HG03135 (cell line): ENCODE measurements at regions not wholly inside any gene's neighbourhood (a gene's known extent, or its start where the extent isn't known, plus 50 kb on each side); places are given as distances from the start of the nearest gene placed in this dataset.
"Not testable (repeated sequence)": the region's sequence is repeated elsewhere in the genome, so short reads cannot be mapped to it uniquely, and the experiment has no call there.

Source experiments
- ATAC-seq: cut with Tn5 transposase; IDR thresholded peaks from one replicate; pipeline ENCODE4 v1.9.1; 2021; ENCODE audit warnings: mild to moderate bottlenecking, moderate library complexity; ENCODE audit not compliant: unreplicated experiment

DNA sequence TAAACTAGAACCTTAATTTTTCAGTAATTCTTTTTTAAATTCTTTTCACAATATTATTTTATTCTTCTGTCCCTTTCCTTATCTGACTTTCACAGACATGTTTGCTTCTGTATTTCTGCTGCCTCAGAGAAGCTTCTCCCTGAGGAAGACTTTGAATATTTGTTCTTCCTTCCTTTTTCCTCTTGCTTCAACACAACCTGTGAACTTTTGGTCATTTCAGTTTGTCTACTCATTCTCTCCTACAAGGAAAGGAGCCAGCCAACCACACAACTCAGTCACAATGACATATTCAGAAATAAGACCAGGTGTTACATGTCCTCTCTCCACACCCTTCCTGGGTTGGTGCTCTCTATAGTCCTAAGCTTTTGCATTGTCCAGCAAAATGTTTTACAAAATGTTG is 310.4 kb downstream of the TFAP2B start:
- no peak for ATAC-seq

- ATAC-seq = no peak
Observed at GRCh38 chr6:51137777-51138176, 319.1 kb downstream of the TFAP2B start.

- no peak for ATAC-seq
Observed at GRCh38 chr6:51139950-51140385, 321.3 kb downstream of the TFAP2B start.

GRCh38 chr6:51141080-51141479 is 322.4 kb downstream of the TFAP2B start:
- ATAC-seq = no peak

GRCh38 chr6:51147756-51148155 is 329.1 kb downstream of the TFAP2B start:
- ATAC-seq = no peak

- no peak for ATAC-seq
Observed at GRCh38 chr6:51152594-51152993, 333.9 kb downstream of the TFAP2B start.

GRCh38 chr6:51153109-51153508 is 334.4 kb downstream of the TFAP2B start:
- ATAC-seq = no peak

- not testable (repeated sequence) for ATAC-seq
Observed at GRCh38 chr6:51154925-51155324, 336.3 kb downstream of the TFAP2B start.

DNA sequence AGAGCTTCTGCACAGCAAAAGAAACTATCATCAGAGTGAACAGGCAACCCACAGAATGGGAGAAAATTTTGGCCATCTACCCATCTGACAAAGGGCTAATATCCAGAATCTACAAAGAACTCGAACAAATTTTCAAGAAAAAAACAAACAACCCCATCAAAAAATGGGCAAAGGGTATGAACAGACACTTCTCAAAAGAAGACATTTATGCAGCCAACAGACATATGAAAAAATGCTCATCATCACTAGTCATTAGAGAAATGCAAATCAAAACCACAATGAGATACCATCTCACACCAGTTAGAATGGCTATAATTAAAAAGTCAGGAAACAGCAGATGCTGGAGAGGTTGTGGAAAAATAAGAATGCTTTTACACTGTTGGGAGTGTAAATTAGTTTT is 340.6 kb downstream of the TFAP2B start:
- not testable (repeated sequence) for ATAC-seq

DNA sequence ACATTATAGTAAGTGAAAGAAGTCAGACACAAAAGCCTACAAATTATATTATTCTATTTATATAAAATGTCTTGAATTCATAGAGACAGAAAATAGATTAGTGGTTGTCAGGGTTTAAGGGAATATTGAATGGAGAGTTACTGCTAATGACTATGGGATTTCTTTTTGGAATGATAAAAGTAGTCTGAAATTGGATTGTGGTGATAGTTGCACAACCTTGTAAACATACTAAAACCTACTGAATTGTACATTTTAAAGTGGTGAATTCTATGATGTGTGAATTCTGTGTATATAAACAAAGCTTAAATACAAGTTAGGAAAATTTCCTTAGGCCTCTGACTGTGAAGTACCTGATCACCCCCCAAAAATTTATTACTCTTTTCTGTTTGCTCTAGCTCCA is 343.1 kb downstream of the TFAP2B start:
- ATAC-seq = no peak

- no peak for ATAC-seq
Observed at GRCh38 chr6:51163843-51164529, 345.3 kb downstream of the TFAP2B start.

DNA sequence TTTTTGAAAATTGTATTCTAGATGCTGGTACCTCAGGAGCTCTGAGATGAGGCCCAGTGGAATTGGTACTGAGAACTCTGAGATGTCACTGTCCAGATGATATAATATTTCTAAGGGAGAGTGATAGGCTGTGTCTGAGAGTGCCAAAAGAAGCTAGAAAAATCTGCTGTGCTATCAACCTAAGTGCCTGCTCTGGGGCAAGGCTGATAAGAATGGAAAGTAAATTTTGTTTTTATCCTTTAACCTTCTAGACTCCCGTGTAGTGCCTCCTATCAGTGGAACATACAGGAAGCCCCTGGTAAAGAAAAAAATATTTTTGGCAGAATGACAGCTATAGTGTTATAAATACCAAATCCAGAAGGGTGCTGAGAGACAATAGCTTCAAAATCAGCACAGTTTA is 348.2 kb downstream of the TFAP2B start:
- no peak for ATAC-seq

- ATAC-seq = no peak
Observed at GRCh38 chr6:51167468-51167867, 348.8 kb downstream of the TFAP2B start.

DNA sequence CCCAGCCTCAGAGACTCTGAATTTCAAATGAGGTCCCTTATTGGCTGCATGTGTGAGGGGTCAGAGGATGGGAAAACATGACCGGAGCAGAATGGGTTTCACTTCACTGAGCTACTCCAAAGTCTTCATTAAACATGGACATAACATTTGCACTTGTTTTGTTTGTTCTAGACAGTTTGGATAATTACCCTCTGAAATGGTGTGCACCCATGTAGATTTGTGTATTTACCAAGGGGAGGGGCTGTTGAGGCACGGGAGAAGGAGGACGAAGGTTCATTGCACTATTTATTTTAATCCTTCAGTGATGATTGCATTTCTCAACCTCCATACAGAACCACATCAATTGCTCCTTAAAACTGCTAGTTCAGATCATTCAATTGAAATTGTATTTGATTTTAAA is 364.2 kb downstream of the TFAP2B start:
- ATAC-seq = no peak

DNA sequence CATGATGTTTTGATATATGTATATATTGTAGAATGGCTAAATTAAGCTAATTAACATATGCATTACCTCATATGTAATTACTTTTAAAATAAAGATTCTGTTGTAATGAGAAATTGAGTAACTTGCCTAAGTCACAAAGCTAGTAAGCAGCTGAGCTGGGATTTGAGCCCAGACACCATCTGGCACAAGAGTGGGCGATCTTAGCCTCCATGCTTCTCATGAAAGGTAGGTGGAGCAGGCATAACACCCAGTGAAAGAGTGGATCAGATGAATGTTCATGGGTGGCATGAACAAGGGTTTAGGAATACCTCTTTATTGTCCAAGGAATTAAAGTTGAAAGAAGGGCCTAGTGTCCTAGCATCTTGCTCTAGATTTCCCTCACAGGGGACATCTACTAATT is 365.4 kb downstream of the TFAP2B start:
- no peak for ATAC-seq

- ATAC-seq = not testable (repeated sequence)
Observed at GRCh38 chr6:51193163-51193562, 374.5 kb downstream of the TFAP2B start.

DNA sequence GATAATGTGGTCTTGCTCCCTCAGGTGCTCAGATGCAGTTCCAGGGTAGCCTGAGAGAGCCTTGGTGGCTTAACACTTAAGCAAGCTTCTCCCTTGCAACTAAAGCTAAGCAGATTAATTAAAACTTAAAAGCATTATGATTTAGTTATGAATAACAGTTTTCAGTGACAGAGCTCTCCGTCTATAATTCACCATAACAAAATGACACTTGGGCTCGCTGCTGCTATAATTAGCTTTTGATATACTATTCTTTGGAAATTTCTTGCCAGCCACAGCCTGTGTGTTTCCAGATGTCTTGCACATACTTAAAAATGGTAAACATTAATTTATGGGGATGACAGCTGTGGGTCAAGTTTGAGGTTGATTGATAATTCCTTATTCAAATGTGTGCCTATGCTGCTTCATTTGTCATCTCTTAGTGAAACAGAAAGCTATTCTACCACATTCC is 380.5 kb downstream of the TFAP2B start:
- peak; percentile 67 for ATAC-seq

GRCh38 chr6:51199733-51200260 is 381.1 kb downstream of the TFAP2B start:
- no peak for ATAC-seq

DNA sequence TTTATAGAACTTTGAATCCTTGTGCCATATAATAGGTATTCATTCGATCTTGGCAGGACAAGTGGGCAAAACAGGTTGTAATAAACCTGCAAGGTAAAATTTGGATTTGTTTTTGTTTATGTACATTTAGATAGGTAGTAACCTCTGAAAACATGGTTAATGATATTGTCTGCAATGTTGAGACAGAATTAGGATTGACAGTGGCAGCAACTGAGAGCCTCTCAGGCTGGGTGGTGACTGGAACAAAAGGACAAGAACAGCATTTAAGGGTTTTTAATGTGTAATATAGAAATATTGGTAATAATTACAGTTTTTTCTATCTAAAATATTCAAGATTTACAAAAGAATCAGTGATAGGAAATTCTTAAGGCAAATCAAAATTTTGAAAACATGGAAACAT is 382.0 kb downstream of the TFAP2B start:
- no peak for ATAC-seq

DNA sequence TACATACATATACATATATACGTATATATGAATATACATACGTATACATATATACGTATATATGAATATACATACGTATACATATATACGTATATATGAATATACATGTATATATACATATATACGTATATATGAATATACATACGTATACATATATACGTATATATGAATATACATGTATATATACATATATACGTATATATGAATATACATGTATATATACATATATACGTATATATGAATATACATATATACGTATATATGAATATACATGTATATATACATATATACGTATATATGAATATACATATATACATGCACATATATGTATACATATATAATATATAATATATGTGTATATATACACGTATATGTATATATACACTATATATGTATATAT is 384.0 kb downstream of the TFAP2B start:
- ATAC-seq = not testable (repeated sequence)

DNA sequence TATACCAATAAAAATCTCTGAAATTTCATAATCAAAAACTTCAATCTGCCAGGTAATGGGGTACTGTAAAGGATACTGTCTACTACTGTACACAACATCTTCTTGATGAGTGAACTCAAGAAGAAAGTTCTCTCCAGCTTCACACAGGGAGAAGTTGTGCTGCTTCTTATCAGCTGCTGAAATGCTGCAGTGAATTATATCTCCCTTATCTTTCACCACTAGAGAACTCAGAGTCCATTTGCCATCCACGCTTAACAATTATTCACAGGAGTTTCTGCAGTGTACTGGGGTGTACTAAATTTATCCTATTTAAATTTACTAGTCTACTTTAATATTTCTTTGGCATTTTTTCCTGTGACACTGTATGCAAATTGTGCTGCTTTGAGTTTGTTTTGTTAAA is 384.8 kb downstream of the TFAP2B start:
- no peak for ATAC-seq

GRCh38 chr6:51206686-51207085 is 388.0 kb downstream of the TFAP2B start:
- ATAC-seq = not testable (repeated sequence)

DNA sequence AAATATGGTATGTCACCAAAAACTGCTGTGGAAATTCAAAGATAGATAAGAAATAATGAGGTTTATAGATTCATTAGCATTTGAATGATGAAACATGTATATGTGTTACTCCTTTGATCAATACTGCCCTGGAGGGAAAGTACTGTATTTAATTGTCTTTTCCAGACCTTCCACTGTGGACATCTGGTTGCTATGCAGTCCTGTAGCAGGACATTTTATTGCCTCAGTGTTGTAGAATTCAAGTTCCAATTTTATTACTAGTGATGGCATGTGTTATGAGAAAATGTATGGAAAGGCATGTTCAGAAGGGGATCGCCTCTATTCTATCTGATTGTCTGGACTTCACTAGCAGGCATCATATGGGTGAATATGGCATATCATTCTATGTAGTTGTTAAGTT is 391.0 kb downstream of the TFAP2B start:
- no peak for ATAC-seq
